ENCODE measurements at regions not wholly inside any gene's neighbourhood (a gene's known extent, or its start where the extent isn't known, plus 50 kb on each side); places are given as distances from the start of the nearest gene placed in this dataset.
"Not testable (repeated sequence)": the region's sequence is repeated elsewhere in the genome, so short reads cannot be mapped to it uniquely, and the experiment has no call there.

DNA sequence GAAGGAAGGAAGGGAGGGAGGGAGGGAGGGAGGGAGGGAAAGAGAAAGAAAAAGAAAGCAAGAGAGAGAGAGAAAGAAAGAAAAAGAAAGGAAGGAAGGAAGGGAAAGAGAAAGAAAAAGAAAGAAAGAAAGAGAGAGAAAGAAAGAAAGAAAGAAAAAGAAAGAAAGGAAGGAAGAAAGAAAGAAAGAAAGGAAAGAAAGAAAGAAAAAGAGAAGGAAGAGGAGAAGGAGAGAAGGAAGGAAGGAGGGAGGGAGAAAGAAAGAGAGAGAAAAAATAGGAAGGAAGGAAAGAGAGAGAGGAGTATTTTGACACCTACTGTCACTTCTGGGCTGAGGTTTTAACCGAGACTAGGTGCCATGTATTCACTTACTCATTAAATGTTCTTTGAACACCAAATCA lies 166.6 kb upstream of the PKN2 start:
- TF ChIP-seq ARNTL (CRISPR knock-in tag; IDR thresholded peaks at IDR 0.05; ENCODE audit: borderline replicate concordance, low read depth); SNAI2 (CRISPR knock-in tag; IDR thresholded peaks at IDR 0.05); RARB (CRISPR knock-in tag; IDR thresholded peaks at IDR 0.05); ZC3H10 (CRISPR knock-in tag; IDR thresholded peaks at IDR 0.05); ESRRG (CRISPR knock-in tag; IDR thresholded peaks at IDR 0.05); BACH2 (CRISPR knock-in tag; IDR thresholded peaks at IDR 0.05; ENCODE audit: borderline replicate concordance); TCF4 (CRISPR knock-in tag; IDR thresholded peaks at IDR 0.05; ENCODE audit: borderline replicate concordance); ZFP30 (CRISPR knock-in tag; IDR thresholded peaks at IDR 0.05); ISL1 (CRISPR knock-in tag; IDR thresholded peaks at IDR 0.05); TOX (CRISPR knock-in tag; IDR thresholded peaks at IDR 0.05; ENCODE audit: borderline replicate concordance): not testable (repeated sequence)
- TF ChIP-seq, protein P1, sequence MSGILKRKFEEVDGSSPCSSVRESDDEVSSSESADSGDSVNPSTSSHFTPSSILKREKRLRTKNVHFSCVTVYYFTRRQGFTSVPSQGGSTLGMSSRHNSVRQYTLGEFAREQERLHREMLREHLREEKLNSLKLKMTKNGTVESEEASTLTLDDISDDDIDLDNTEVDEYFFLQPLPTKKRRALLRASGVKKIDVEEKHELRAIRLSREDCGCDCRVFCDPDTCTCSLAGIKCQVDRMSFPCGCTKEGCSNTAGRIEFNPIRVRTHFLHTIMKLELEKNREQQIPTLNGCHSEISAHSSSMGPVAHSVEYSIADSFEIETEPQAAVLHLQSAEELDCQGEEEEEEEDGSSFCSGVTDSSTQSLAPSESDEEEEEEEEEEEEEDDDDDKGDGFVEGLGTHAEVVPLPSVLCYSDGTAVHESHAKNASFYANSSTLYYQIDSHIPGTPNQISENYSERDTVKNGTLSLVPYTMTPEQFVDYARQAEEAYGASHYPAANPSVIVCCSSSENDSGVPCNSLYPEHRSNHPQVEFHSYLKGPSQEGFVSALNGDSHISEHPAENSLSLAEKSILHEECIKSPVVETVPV (CRISPR knock-in tag; IDR thresholded peaks at IDR 0.05), result not testable (repeated sequence)
- TF ChIP-seq, protein P2, sequence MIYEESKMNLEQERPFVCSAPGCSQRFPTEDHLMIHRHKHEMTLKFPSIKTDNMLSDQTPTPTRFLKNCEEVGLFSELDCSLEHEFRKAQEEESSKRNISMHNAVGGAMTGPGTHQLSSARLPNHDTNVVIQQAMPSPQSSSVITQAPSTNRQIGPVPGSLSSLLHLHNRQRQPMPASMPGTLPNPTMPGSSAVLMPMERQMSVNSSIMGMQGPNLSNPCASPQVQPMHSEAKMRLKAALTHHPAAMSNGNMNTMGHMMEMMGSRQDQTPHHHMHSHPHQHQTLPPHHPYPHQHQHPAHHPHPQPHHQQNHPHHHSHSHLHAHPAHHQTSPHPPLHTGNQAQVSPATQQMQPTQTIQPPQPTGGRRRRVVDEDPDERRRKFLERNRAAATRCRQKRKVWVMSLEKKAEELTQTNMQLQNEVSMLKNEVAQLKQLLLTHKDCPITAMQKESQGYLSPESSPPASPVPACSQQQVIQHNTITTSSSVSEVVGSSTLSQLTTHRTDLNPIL (CRISPR knock-in tag; IDR thresholded peaks at IDR 0.05; ENCODE audit: low read depth), result not testable (repeated sequence)
- TF ChIP-seq, protein P3, sequence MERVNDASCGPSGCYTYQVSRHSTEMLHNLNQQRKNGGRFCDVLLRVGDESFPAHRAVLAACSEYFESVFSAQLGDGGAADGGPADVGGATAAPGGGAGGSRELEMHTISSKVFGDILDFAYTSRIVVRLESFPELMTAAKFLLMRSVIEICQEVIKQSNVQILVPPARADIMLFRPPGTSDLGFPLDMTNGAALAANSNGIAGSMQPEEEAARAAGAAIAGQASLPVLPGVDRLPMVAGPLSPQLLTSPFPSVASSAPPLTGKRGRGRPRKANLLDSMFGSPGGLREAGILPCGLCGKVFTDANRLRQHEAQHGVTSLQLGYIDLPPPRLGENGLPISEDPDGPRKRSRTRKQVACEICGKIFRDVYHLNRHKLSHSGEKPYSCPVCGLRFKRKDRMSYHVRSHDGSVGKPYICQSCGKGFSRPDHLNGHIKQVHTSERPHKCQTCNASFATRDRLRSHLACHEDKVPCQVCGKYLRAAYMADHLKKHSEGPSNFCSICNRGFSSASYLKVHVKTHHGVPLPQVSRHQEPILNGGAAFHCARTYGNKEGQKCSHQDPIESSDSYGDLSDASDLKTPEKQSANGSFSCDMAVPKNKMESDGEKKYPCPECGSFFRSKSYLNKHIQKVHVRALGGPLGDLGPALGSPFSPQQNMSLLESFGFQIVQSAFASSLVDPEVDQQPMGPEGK (CRISPR knock-in tag; IDR thresholded peaks at IDR 0.05; ENCODE audit: borderline replicate concordance), result not testable (repeated sequence)
- TF ChIP-seq, protein P4, sequence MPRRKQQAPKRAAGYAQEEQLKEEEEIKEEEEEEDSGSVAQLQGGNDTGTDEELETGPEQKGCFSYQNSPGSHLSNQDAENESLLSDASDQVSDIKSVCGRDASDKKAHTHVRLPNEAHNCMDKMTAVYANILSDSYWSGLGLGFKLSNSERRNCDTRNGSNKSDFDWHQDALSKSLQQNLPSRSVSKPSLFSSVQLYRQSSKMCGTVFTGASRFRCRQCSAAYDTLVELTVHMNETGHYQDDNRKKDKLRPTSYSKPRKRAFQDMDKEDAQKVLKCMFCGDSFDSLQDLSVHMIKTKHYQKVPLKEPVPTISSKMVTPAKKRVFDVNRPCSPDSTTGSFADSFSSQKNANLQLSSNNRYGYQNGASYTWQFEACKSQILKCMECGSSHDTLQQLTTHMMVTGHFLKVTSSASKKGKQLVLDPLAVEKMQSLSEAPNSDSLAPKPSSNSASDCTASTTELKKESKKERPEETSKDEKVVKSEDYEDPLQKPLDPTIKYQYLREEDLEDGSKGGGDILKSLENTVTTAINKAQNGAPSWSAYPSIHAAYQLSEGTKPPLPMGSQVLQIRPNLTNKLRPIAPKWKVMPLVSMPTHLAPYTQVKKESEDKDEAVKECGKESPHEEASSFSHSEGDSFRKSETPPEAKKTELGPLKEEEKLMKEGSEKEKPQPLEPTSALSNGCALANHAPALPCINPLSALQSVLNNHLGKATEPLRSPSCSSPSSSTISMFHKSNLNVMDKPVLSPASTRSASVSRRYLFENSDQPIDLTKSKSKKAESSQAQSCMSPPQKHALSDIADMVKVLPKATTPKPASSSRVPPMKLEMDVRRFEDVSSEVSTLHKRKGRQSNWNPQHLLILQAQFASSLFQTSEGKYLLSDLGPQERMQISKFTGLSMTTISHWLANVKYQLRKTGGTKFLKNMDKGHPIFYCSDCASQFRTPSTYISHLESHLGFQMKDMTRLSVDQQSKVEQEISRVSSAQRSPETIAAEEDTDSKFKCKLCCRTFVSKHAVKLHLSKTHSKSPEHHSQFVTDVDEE (CRISPR knock-in tag; IDR thresholded peaks at IDR 0.05), result not testable (repeated sequence)
